GM18909 (cell line): ENCODE measurements at regions not wholly inside any gene's neighbourhood (a gene's known extent, or its start where the extent isn't known, plus 50 kb on each side); places are given as distances from the start of the nearest gene placed in this dataset.

Source experiments
- ATAC-seq: cut with Tn5 transposase; IDR thresholded peaks from one replicate; pipeline ENCODE4 v1.9.1; 2021; ENCODE audit warnings: mild to moderate bottlenecking; ENCODE audit not compliant: unreplicated experiment, poor library complexity

GRCh38 chr15:95448531-95449229 lies 881.8 kb upstream of the NR2F2 start:
- ATAC-seq: no peak

DNA sequence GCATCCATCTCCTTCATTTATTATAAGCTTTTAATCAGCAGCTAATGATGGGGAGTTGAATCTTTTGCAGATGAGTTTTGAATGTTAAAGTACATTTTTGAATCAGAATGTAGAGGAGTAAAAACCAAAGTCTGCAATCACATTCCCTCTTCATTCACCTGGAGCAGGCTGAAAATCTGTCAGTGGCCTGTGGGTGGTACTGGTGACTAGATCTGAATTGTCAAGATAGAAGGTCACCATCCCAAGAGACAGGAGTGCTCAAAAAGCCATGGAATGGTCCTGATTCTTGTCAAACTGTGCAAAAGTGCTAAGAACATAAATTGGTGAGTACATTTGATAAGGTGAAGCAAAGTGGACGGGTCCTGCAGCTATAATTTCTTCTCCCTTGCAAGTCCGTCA lies 881.3 kb upstream of the NR2F2 start:
- no peak for ATAC-seq

DNA sequence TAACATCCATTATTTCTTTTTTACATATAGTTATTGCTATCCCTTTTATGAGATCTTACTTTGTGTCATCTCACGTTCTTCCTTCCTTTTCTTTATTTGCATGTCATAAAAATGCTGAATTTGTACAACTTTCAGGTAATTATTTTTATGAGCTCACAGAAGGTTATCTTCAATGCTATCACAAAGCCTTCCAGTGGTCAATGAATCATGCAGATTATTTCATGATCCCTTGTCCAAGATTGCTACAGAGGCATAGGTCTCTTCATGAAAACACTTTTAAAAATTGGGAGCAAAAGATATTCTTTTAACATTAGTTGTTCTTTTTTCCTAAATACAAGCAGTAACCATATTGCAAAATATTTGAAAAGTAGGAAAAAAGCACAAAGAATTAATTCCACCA lies 880.1 kb upstream of the NR2F2 start:
- no peak for ATAC-seq

- no peak for ATAC-seq
Measured at GRCh38 chr15:95451938-95452337, 878.6 kb upstream of the NR2F2 start.

- ATAC-seq: no peak
Measured at GRCh38 chr15:95454403-95455262, 875.9 kb upstream of the NR2F2 start.

DNA sequence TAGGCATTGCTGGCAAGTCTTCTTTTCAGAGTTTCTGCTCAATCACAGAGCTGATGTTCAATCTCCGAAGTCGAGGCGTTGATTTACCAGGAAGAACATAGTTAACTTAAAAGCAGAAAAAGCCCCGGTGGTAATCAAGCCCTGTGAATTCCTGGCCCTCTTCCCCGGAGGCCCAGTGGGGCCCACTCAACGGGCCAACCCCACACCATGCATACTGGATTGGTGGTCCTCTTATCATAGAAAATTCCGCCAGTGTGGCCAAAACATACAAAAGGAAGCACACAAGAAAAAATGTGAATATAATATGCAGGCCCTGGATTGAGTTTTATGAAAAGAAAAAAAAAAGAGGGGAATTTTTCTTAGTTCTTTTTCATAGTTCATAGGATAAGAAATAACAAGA lies 873.0 kb upstream of the NR2F2 start:
- no peak for ATAC-seq

- ATAC-seq: no peak
Measured at GRCh38 chr15:95458721-95459120, 871.8 kb upstream of the NR2F2 start.

DNA sequence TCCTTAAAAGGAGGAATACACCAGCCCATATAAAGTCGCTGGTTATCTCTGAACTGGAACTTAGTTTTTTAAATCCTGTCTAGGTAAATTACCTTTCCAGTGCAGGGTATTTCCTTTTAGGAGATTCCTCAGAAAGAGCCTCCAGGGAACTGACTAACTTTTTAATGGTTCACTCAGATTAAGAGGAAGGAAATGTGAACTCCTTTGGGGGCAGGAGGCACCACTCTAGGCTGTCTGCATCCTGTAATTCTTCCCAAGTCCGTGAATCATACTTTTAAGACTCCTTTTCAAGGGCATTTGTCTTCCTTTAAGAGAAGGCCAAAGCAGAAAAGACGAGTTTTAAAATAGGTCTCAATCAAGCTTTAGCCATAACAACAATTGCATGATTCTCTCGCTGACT lies 871.2 kb upstream of the NR2F2 start:
- ATAC-seq: no peak

- ATAC-seq: no peak
Measured at GRCh38 chr15:95464509-95464908, 866.0 kb upstream of the NR2F2 start.

DNA sequence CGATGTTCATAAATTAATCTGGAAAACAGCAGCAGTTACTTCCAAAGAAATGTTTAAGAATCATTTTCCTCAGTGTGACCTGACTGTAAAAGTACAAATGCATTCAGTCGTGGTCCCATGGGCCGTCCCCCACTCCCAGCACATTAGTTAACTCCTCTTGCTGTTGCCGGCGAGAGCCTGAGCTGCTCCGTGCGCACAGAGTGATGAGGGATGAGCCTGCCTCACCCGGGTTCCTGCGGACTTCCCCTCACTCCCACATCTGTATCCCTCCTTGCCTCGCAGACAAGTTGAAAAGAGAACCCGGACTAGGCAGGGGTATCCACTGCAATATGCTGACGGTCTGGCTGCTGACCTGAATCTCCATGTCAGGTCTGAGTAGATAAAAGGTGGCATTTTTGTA lies 861.7 kb upstream of the NR2F2 start:
- no peak for ATAC-seq

GRCh38 chr15:95469496-95470000 lies 861.0 kb upstream of the NR2F2 start:
- no peak for ATAC-seq

DNA sequence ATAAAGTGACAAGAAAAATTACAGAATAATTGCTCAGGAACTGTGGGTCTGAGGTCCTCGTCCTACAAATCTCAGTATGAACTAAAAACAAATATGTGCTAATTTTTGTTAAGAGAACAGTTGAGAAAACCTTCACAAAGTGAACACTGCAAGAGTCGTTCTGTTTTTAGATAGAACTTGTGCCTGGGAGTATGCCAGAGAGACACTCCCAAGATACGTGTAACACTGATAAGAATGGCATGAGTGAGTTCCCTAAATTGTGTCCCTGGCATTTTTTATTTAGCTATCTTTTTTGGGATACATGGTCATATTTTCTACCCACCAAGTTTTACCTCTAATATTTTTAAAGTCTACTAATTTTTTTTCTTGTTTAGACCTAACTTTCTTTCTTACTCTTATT lies 860.0 kb upstream of the NR2F2 start:
- ATAC-seq: no peak

DNA sequence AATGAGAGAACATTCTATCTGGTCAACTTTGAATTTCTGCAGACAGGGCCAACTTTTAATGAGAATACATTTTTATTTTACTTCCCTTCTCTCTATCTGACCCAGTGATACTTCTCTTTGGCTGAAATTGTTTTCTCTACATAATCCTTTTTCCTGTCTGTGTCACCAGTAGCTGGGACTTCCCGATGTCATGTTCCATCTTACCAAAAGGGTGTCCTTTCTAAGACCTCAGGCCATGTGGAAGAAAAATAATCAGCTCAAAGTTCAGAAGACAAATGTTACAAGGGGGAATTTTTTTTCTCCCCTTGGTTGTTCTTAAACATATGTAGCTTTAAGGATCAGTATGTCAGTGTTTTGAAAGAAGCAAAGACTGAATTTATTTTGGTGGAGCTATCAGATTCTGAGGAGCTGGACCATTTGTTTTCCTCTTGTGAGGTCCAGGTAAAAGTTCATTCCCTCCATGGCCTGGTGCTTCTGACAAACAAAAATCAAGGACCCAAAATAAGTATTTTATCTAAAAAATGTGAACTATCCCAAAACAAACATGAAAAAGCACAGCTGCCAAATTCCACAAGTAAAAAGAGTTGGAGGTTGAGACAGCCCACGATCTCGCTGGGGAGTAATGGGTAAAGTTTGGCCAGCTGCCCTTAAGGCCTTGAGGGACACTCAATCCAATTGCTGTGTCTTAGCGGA lies 859.4 kb upstream of the NR2F2 start:
- no peak for ATAC-seq

DNA sequence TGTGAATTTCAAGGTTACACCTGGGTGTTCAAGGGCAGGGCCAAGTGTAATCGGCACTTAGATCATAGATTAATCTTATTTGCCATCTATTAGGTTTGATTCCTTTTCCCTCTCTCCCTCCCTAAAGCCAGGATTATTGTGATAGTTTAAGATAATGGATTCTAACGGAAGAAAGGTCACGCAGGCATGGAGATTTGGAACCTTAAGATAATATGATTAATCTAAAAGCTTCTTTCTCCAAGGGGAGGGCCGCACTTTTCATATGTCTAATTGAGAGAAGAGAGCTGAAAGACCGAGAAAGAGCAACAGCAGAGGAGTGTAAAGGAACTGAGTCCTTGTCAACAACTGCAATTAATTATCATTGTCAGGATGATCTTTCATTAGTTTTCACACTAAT lies 858.8 kb upstream of the NR2F2 start:
- ATAC-seq: no peak

DNA sequence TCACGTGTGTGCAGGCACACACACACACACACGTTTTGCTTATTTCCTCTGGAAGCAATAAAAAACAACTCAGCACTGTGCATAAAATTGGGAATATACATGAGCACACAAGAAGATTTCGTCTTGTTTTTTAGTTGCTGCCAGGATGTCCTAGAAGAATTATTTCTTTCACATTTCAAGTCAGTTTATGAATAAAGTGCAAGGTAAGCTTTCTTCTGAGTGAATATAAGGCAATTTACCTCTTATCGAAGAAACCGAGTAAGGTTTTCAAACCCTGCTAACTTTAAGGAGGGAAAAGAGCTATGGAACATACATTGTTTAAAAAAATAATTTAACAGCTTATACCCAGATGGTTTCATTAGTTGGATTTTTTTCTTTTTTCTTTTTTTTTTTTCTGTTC lies 855.4 kb upstream of the NR2F2 start:
- no peak for ATAC-seq

- no peak for ATAC-seq
Measured at GRCh38 chr15:95479308-95479707, 851.2 kb upstream of the NR2F2 start.

DNA sequence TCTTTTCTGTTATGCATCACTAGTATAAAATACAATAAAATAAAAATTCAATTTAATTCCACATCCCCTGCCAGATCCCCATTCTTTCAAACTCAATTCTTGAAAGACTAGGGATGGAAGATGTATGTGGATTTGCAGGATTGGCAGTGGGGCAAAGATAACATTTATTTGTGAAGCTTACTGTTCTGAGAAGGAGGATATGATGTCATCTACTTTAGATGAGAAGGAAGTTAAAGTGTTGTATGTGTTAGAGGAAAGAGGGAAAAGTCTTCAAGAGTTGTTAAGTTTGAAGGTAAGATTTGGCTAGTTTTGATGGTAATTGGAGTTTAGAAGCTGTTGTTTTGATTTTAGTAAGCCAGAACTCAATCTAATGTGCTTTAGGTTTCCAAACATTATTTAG lies 845.1 kb upstream of the NR2F2 start:
- no peak for ATAC-seq

- no peak for ATAC-seq
Measured at GRCh38 chr15:95486224-95486623, 844.3 kb upstream of the NR2F2 start.

- no peak for ATAC-seq
Measured at GRCh38 chr15:95489103-95489502, 841.4 kb upstream of the NR2F2 start.

DNA sequence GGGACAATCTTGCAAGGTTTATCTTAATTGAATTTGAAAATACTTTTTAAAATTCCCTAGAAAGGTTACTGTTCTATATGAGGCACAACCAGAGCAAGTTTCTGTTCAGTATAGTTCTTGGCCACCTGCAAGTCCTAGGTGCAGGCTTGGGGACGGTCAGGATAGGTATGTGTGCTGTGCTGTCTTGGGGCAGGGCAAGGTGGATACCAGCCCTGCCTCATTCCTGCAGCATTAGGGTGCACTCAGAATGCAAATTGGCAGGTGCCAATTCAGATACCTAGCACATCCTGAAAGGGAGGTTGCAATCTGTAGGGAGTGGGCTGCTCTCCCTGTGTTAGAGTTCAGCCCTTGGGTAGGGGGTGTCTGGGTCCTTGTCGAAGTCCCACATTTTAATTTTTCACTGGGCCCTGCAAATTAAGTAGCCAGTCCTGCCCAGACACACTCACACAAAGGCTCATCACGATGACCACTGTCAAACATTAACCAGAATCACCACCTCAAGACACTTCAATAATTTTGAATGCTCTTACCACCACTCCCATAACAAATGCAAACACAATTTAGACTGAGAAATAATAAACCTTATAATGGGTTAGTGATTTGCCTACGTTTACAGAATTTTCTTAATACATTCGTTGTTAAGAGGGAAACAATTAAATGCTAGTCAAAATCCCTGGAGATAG lies 838.0 kb upstream of the NR2F2 start:
- ATAC-seq: no peak
